RWPE2 (cell line): ENCODE measurements at regions not wholly inside any gene's neighbourhood (a gene's known extent, or its start where the extent isn't known, plus 50 kb on each side); places are given as distances from the start of the nearest gene placed in this dataset.

ENCODE experiments used
- ATAC-seq: fragments of 200-7000 bp; cut with Tn5 transposase; 3 replicates; pipeline ENCODE4 v1.9.1; 2021; ENCODE audit warnings: low read depth
- DNase-seq: peaks from one replicate; pipeline ENCODE4 v3.0.0-alpha.2; 2020; ENCODE audit warnings: low spot score
- H3K27ac ChIP-seq: fragments of 450-650 bp; 2 replicates; pipeline ENCODE4 v1.5.1; 2017; ENCODE audit warnings: mild to moderate bottlenecking; ENCODE audit not compliant: poor library complexity, severe bottlenecking
- H3K27me3 ChIP-seq: fragments of 250-450 bp; sonication (Bioruptor Pico); 2 replicates; pipeline ENCODE4 v1.5.1; 2021; ENCODE audit warnings: mild to moderate bottlenecking, moderate library complexity; ENCODE audit not compliant: insufficient read depth, poor library complexity, severe bottlenecking
- H3K36me3 ChIP-seq: fragments of 250-450 bp; sonication (Bioruptor Pico); 2 replicates; pipeline ENCODE4 v1.5.1; 2020; ENCODE audit warnings: low read depth, mild to moderate bottlenecking, moderate library complexity
- H3K4me1 ChIP-seq: fragments of 250-450 bp; sonication (Bioruptor Pico); 2 replicates; pipeline ENCODE4 v1.5.1; 2021; ENCODE audit warnings: mild to moderate bottlenecking, moderate library complexity; ENCODE audit not compliant: insufficient read depth, poor library complexity, severe bottlenecking
- H3K4me3 ChIP-seq: fragments of 250-450 bp; sonication (Bioruptor Pico); 2 replicates; pipeline ENCODE4 v1.5.1; 2021; ENCODE audit warnings: mild to moderate bottlenecking, moderate library complexity; ENCODE audit not compliant: severe bottlenecking
- H3K9me3 ChIP-seq: fragments of 250-450 bp; sonication (Bioruptor Pico); 2 replicates; pipeline ENCODE4 v1.5.1; 2021; ENCODE audit warnings: mild to moderate bottlenecking, moderate library complexity; ENCODE audit not compliant: severe bottlenecking
- TF ChIP-seq, protein P1 (sequence below): fragments of 450-650 bp; IDR thresholded peaks from one replicate; pipeline ENCODE4 v1.5.1; 2017; ENCODE audit warnings: mild to moderate bottlenecking, moderate library complexity; ENCODE audit not compliant: poor library complexity, severe bottlenecking

GRCh38 chr18:33871363-33872025 is 293.5 kb downstream of the ASXL3 start:
- no peaks in the 10 kb centered on the region for H3K4me1 ChIP-seq
- no peak for ATAC-seq
- TF ChIP-seq, protein P1, sequence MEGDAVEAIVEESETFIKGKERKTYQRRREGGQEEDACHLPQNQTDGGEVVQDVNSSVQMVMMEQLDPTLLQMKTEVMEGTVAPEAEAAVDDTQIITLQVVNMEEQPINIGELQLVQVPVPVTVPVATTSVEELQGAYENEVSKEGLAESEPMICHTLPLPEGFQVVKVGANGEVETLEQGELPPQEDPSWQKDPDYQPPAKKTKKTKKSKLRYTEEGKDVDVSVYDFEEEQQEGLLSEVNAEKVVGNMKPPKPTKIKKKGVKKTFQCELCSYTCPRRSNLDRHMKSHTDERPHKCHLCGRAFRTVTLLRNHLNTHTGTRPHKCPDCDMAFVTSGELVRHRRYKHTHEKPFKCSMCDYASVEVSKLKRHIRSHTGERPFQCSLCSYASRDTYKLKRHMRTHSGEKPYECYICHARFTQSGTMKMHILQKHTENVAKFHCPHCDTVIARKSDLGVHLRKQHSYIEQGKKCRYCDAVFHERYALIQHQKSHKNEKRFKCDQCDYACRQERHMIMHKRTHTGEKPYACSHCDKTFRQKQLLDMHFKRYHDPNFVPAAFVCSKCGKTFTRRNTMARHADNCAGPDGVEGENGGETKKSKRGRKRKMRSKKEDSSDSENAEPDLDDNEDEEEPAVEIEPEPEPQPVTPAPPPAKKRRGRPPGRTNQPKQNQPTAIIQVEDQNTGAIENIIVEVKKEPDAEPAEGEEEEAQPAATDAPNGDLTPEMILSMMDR, result no peak
- DNase-seq, result no peak
- H3K4me3 ChIP-seq, result no peak overlapping the region
- peaks cover 3% of the 10 kb centered on the region for H3K27me3 ChIP-seq
- no peaks in the 10 kb centered on the region for H3K9me3 ChIP-seq
- H3K36me3 ChIP-seq, result no peaks in the 10 kb centered on the region
- no peak overlapping the region for H3K27ac ChIP-seq

DNA sequence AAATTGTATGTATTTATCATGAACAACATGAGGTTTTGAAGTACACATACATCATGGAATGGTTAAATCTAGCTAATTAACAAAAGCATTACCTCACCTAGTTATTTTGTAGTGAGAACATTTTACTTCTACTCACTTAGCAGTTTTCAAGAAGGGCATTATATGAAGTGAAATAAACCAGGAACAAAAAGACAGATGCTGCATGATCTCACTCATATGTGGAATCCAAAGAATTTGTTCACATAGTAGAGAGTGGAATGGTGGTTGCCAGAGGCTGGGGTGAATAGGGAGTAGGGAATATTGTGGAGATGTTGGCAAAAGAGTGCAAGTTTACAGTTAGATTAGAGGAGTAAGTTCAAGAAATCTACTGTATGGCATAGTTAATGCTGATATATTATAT is 292.0 kb downstream of the ASXL3 start:
- Histone ChIP-seq H3K4me1 (no peaks in the 10 kb centered on the region), H3K27ac (no peak overlapping the region)
- no peak for DNase-seq

DNA sequence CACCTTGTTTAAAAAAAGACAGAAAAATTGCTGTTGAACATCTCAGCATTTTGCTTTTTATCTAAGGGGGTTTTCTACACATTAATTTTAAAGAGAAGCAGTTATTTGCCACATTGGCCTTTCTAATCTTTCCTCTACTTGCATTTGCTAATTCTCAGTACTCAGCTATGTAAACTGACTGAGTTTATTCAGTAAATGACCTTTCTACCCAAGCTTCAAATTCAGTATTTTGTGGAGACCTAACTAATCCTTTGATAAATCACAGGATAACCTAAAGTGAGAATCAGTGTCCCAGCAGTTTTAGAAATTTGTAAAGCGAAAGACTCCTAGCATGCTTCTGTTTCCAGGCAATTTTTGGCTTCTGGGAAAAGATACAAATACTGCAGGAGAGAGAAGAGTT is 288.4 kb downstream of the ASXL3 start:
- TF ChIP-seq, protein P1, result no peak
- Histone ChIP-seq H3K27ac (no peak overlapping the region), H3K4me1 (no peaks in the 10 kb centered on the region), H3K4me3 (no peak overlapping the region), H3K27me3 (peaks cover 3% of the 10 kb centered on the region), H3K9me3 (peaks cover 5% of the 10 kb centered on the region), H3K36me3 (no peaks in the 10 kb centered on the region)
- DNase-seq (no peak), ATAC-seq (no peak)

More for the DNA sequence above, 292.0 kb downstream of the ASXL3 start:
- peaks cover 3% of the 10 kb centered on the region for H3K27me3 ChIP-seq
- TF ChIP-seq, protein P1, result no peak
- H3K4me3 ChIP-seq, result no peak overlapping the region
- no peaks in the 10 kb centered on the region for H3K9me3 ChIP-seq
- H3K36me3 ChIP-seq, result no peaks in the 10 kb centered on the region
- ATAC-seq, result no peak

- peaks cover 3% of the 10 kb centered on the region for H3K27me3 ChIP-seq
- peaks cover 5% of the 10 kb centered on the region for H3K9me3 ChIP-seq
- TF ChIP-seq, protein P1, result no peak
- no peak for DNase-seq
- no peak for ATAC-seq
- H3K36me3 ChIP-seq, result no peaks in the 10 kb centered on the region
- no peak overlapping the region for H3K27ac ChIP-seq
- no peaks in the 10 kb centered on the region for H3K4me1 ChIP-seq
- H3K4me3 ChIP-seq, result no peak overlapping the region
These were observed 285.9 kb downstream of the ASXL3 start for GRCh38 chr18:33863912-33864311.

- DNase-seq (no peak), ATAC-seq (no peak)
- TF ChIP-seq, protein P1, result no peak
- Histone ChIP-seq H3K27me3 (peaks cover 15% of the 10 kb centered on the region), H3K4me1 (no peaks in the 10 kb centered on the region), H3K4me3 (no peak overlapping the region), H3K36me3 (no peaks in the 10 kb centered on the region), H3K27ac (no peak overlapping the region), H3K9me3 (no peaks in the 10 kb centered on the region)
These were observed 276.8 kb downstream of the ASXL3 start for GRCh38 chr18:33854827-33855139.
